ENCODE measurements at regions not wholly inside any gene's neighbourhood (a gene's known extent, or its start where the extent isn't known, plus 50 kb on each side); places are given as distances from the start of the nearest gene placed in this dataset.

- no peak for DNase-seq (ENCODE audit: low spot score)
Observed at GRCh38 chr3:26536955-26537354, 85.6 kb upstream of the LRRC3B start.

GRCh38 chr3:26550413-26550812 lies 72.2 kb upstream of the LRRC3B start:
- intact Hi-C loops (cut with DNase I), result no loop called here
- DNase-seq (ENCODE audit: low spot score), result no peak

More at GRCh38 chr3:26536955-26537354, 85.6 kb upstream of the LRRC3B start:
- intact Hi-C loops (cut with DNase I), result no loop called here

GRCh38 chr3:26556637-26557036 lies 65.9 kb upstream of the LRRC3B start:
- intact Hi-C loops (cut with DNase I), result loop anchor here in 1 of 2 donors (1.0 kb wide), 1 partner anchor 30 kb away; no protein-coding TSS in a partner anchor
- no peak for DNase-seq (ENCODE audit: low spot score)

GRCh38 chr3:26558257-26558656 lies 64.3 kb upstream of the LRRC3B start:
- no peak for DNase-seq (ENCODE audit: low spot score)
- intact Hi-C loops (cut with DNase I), result no loop called here

GRCh38 chr3:26559227-26559626 lies 63.3 kb upstream of the LRRC3B start:
- intact Hi-C loops (cut with DNase I), result no loop called here
- no peak for DNase-seq (ENCODE audit: low spot score)

GRCh38 chr3:26560081-26560480 lies 62.5 kb upstream of the LRRC3B start:
- intact Hi-C loops (cut with DNase I), result no loop called here

GRCh38 chr3:26562021-26562768 lies 60.4 kb upstream of the LRRC3B start:
- DNase-seq (ENCODE audit: low spot score), result no peak
- intact Hi-C loops (cut with DNase I), result no loop called here

More at GRCh38 chr3:26560081-26560480, 62.5 kb upstream of the LRRC3B start:
- DNase-seq (ENCODE audit: low spot score), result no peak

Data from posterior vena cava (tissue), 2 donors.